HS-5 (cell line): ENCODE measurements at regions not wholly inside any gene's neighbourhood (a gene's known extent, or its start where the extent isn't known, plus 50 kb on each side); places are given as distances from the start of the nearest gene placed in this dataset.

Experiments
- DNase-seq: peaks from one replicate; pipeline ENCODE4 v3.0.0-alpha.2; 2012; ENCODE audit warnings: low read depth

GRCh38 chr12:58794859-58795258, 125.4 kb downstream of the LRIG3 start:
- DNase-seq = no peak

GRCh38 chr12:58795825-58796224, 124.5 kb downstream of the LRIG3 start:
- DNase-seq = no peak

- DNase-seq = no peak
Measured at GRCh38 chr12:58801986-58802385, 118.3 kb downstream of the LRIG3 start.

DNA sequence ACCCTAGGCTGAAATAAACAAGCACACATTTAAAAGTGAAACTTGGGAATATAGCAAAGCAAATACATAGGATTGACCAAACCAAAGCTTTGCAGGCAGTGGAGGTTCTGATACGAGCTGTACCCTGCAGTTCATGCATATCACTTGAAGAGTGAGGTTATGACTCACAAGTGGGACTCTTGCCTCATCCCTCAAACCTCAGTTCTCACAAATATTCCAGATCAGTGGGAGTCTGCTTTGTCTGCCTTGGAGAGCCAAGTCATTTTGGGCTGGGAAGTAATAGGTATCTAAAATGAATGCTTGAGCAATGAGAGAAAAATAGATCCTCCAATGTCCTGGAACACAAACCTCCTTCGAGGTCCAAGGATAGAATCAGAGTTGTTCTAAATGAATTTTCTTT, 116.4 kb downstream of the LRIG3 start:
- peak; percentile 61 for DNase-seq

DNA sequence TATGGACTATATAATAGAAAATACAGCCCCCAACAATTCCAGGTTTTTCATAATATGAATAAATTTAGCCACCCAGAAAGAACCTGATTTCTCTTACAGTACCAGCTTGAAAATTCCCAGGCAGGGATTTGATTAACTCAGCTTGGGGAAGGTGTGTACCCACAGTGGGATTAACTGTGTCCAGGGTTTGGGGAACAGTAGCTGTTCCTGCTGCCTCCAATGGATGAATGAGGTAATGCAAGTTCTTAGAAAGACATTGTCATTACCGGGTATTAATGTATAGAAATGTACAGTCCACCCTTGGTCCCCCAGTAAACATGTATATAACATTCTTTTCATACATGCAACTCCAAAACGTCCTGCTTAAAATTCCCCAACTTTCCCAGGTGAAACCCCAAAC, 115.6 kb downstream of the LRIG3 start:
- no peak for DNase-seq

DNA sequence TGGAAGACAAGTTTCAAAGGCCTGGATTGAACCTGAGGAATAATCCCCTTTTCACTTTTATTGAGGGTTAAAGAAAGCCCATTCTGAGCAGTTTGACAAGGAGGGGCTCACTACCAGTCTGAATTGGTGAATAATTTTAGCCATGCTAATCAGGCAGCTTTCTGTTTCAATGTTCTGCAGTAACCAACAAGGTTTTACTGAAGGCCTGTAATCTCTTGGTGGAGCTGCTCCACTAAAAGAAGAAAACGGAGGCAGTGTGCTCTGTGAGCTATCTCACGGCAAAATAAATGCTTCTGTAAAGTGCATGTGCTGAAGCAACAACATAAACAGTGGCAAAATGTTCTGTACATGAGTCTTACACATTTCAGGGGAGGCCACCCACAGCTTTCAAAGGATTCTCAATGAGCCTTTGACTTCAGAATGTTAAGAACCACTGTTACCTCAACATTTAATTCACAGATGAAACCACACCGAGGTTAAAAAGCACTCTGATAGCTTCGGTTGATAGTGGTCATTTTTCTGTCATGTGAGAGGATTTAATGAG, 111.2 kb downstream of the LRIG3 start:
- DNase-seq = no peak

DNA sequence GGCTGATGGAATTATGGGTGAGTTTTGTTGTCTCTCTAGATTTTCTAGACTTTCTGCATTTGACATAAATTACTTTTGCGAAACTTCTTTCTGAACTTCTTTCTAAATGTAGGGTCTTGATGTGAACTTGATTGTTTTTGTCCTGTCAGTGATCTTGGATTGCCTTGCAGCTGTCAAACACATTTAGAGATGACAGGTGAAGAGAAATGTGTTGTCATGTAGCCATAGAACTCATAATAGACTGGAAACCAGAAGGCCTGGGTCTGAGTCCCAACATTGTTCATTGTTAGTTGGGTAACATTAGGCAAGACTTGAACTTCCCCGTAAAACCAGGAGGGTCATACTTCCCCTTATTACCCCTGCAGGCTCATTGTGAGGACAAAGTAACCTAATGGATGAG, 109.0 kb downstream of the LRIG3 start:
- no peak for DNase-seq

DNA sequence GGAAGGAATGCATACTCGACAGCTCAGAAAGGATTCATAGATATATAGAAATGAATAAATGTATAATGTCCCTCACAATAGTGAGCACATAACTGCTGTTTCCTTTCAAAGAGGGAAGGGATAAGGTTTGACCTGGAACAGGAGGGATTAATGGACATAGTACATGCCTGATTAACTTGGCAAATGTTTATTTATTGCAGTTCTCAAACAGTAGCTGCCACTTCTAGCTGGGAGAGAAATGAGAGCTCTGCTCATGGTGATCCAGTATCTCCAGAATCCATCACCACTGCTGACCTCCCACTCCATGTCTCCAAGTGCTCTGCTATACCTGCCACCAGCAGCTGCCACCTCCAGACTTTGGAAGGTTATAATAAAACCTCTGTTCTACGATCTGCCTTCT, 108.1 kb downstream of the LRIG3 start:
- no peak for DNase-seq

- no peak for DNase-seq
Measured at GRCh38 chr12:58814036-58814435, 106.3 kb downstream of the LRIG3 start.

GRCh38 chr12:58815235-58815634, 105.1 kb downstream of the LRIG3 start:
- no peak for DNase-seq

GRCh38 chr12:58818546-58818945, 101.8 kb downstream of the LRIG3 start:
- no peak for DNase-seq

DNA sequence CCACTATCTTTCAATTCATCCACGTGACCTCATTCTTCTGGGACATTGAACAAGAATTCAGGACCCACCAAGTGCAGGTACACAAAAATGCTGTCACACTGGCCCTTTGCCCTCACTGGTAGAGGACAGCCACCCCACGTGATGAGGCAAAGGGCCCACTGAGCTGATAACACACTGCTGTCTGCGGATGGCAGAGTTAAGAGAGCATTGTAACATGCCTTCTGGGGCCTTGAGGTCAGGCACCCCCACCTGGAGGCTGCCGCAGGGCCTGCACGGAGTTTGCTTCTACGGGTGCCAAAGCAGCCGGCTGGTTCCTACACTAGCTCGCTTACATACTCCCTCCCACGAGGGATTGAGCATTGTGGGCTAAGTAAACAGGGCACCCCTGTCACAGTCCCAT, 101.0 kb downstream of the LRIG3 start:
- no peak for DNase-seq

GRCh38 chr12:58819985-58820384, 100.3 kb downstream of the LRIG3 start:
- no peak for DNase-seq
